ENCODE measurements at regions not wholly inside any gene's neighbourhood (a gene's known extent, or its start where the extent isn't known, plus 50 kb on each side); places are given as distances from the start of the nearest gene placed in this dataset.

DNA sequence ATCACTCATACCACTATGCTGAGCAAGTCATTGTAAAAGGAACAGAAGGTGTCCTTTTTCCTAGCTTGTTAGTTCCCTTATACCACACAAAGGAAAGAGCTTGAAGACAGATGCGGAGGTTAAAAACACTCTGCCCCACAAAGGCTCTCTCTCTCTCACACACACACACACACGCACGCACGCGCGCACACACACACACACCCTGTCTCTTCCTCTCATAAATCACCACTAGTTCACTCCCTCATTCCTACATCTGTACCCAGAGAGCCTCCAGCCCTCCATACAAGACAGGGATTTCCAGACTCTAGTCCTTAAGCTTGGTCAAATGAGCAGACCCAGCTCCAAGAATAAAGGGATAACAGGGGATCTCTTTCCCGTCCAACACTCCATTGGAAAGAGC lies 120.1 kb upstream of the THBS1 start:
- TF ChIP-seq, protein P1, sequence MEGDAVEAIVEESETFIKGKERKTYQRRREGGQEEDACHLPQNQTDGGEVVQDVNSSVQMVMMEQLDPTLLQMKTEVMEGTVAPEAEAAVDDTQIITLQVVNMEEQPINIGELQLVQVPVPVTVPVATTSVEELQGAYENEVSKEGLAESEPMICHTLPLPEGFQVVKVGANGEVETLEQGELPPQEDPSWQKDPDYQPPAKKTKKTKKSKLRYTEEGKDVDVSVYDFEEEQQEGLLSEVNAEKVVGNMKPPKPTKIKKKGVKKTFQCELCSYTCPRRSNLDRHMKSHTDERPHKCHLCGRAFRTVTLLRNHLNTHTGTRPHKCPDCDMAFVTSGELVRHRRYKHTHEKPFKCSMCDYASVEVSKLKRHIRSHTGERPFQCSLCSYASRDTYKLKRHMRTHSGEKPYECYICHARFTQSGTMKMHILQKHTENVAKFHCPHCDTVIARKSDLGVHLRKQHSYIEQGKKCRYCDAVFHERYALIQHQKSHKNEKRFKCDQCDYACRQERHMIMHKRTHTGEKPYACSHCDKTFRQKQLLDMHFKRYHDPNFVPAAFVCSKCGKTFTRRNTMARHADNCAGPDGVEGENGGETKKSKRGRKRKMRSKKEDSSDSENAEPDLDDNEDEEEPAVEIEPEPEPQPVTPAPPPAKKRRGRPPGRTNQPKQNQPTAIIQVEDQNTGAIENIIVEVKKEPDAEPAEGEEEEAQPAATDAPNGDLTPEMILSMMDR (IDR thresholded peaks at IDR 0.05): no peak
- TF ChIP-seq POLR2A (IDR thresholded peaks at IDR 0.05): no peak

All from esophagus squamous epithelium (tissue), 4 donors.